Mesendoderm (in vitro differentiated cells): ENCODE measurements at regions not wholly inside any gene's neighbourhood (a gene's known extent, or its start where the extent isn't known, plus 50 kb on each side); places are given as distances from the start of the nearest gene placed in this dataset.
A peak's percentile ranks its signal among the peaks of the same experiment; 100 is the strongest.
"Not testable (repeated sequence)": the region's sequence is repeated elsewhere in the genome, so short reads cannot be mapped to it uniquely, and the experiment has no call there.

ENCODE experiments used
- DNase-seq: peaks from one replicate; pipeline ENCODE4 v3.0.0; 2013
- H2AK5ac ChIP-seq: 2 replicates; pipeline ENCODE4 v1.6.1; 2013; ENCODE audit warnings: low read length, inconsistent platforms
- H2BK120ac ChIP-seq: 2 replicates; pipeline ENCODE4 v1.6.1; 2013; ENCODE audit warnings: low read depth, mild to moderate bottlenecking, low read length, moderate library complexity, mixed read lengths
- H2BK15ac ChIP-seq: replicated peaks from 2 replicates; pipeline ENCODE4 v1.6.1; 2013; ENCODE audit warnings: low read depth, mild to moderate bottlenecking, moderate library complexity
- H2BK5ac ChIP-seq: 2 replicates; pipeline ENCODE4 v1.6.1; 2013; ENCODE audit warnings: low read length, inconsistent platforms
- H3K18ac ChIP-seq: 2 replicates; pipeline ENCODE4 v1.6.1; 2013; ENCODE audit warnings: mild to moderate bottlenecking, low read length, mixed read lengths
- H3K23ac ChIP-seq: one replicate; pipeline ENCODE4 v1.6.1; 2013; ENCODE audit warnings: low read length
- H3K27ac ChIP-seq: 2 replicates; pipeline ENCODE4 v1.5.1; 2013; ENCODE audit warnings: low read depth, mild to moderate bottlenecking, inconsistent platforms, low read length, moderate library complexity
- H3K27me3 ChIP-seq: 2 replicates; pipeline ENCODE4 v1.6.1; 2013; ENCODE audit warnings: low read length, control low read depth, mild to moderate bottlenecking, inconsistent platforms; ENCODE audit not compliant: insufficient read depth, poor library complexity
- H3K36me3 ChIP-seq: 2 replicates; pipeline ENCODE4 v1.6.1; 2013; ENCODE audit warnings: low read length, inconsistent platforms; ENCODE audit not compliant: control insufficient read depth, insufficient read depth
- H3K4ac ChIP-seq: one replicate; pipeline ENCODE4 v1.6.1; 2013; ENCODE audit warnings: low read depth, mild to moderate bottlenecking, low read length, moderate library complexity
- H3K4me1 ChIP-seq: 2 replicates; pipeline ENCODE4 v1.6.1; 2013; ENCODE audit warnings: low read depth, low read length, inconsistent platforms; ENCODE audit not compliant: control insufficient read depth
- H3K4me2 ChIP-seq: 2 replicates; pipeline ENCODE4 v1.6.1; 2013; ENCODE audit warnings: low read length
- H3K4me3 ChIP-seq: 2 replicates; pipeline ENCODE4 v1.5.1; 2013; ENCODE audit warnings: mild to moderate bottlenecking, low read length
- H3K56ac ChIP-seq: one replicate; pipeline ENCODE4 v1.6.1; 2013; ENCODE audit warnings: low read length
- H3K79me1 ChIP-seq: 2 replicates; pipeline ENCODE4 v1.6.1; 2013; ENCODE audit warnings: low read length, inconsistent platforms
- H3K79me2 ChIP-seq: 2 replicates; pipeline ENCODE4 v1.6.1; 2013; ENCODE audit warnings: mild to moderate bottlenecking, low read length; ENCODE audit not compliant: control insufficient read depth, insufficient read depth
- H3K9ac ChIP-seq: 2 replicates; pipeline ENCODE4 v1.6.1; 2013; ENCODE audit warnings: low read length, inconsistent platforms
- H4K5ac ChIP-seq: one replicate; pipeline ENCODE4 v1.6.1; 2013; ENCODE audit warnings: low read length
- H4K8ac ChIP-seq: one replicate; pipeline ENCODE4 v1.6.1; 2013; ENCODE audit warnings: low read depth, mild to moderate bottlenecking, control low read depth, low read length, moderate library complexity
- WGBS: extraction: QIAGEN DNeasy Blood & Tissue Kit; methylation state at CpG from one replicate; pipeline ENCODE4 v1.1.7; 2013; ENCODE audit warnings: low lambda C conversion rate, missing lambda C conversion rate; ENCODE audit not compliant: insufficient coverage; ENCODE audit errors: extremely low coverage; 5-methylcytosine and 5-hydroxymethylcytosine counted together

- H3K27ac ChIP-seq = no peak overlapping the region
- no peak overlapping the region for H2BK5ac ChIP-seq
- H3K23ac ChIP-seq = no peak overlapping the region
- no peak overlapping the region for H3K4me3 ChIP-seq
- no peak overlapping the region for H2BK120ac ChIP-seq
- no peak for DNase-seq
- H3K9ac ChIP-seq = no peak overlapping the region
- H3K27me3 ChIP-seq = no peaks in the 10 kb centered on the region
- no peaks in the 10 kb centered on the region for H3K79me1 ChIP-seq
- no peak overlapping the region for H3K4me2 ChIP-seq
- H3K56ac ChIP-seq = no peak overlapping the region
- no peak overlapping the region for H4K5ac ChIP-seq
- WGBS = no CpG with 5 or more reads among the region's 7 CpGs
- no peaks in the 10 kb centered on the region for H3K36me3 ChIP-seq
- H2AK5ac ChIP-seq = no peak overlapping the region
- no peaks in the 10 kb centered on the region for H3K79me2 ChIP-seq
- no peak overlapping the region for H4K8ac ChIP-seq
- H3K4me1 ChIP-seq = no peaks in the 10 kb centered on the region
- H3K4ac ChIP-seq = no peak overlapping the region
- no peak overlapping the region for H3K18ac ChIP-seq
- H2BK15ac ChIP-seq = no peak overlapping the region
These were observed 202.1 kb upstream of the MYL2 start for GRCh38 chr12:111122458-111122878.

GRCh38 chr12:111121840-111122239 is 201.5 kb upstream of the MYL2 start:
- H4K5ac ChIP-seq = no peak overlapping the region
- no peak overlapping the region for H3K9ac ChIP-seq
- no peak overlapping the region for H3K4me3 ChIP-seq
- no peak overlapping the region for H3K4ac ChIP-seq
- H3K36me3 ChIP-seq = no peaks in the 10 kb centered on the region
- H2BK5ac ChIP-seq = no peak overlapping the region
- no peak overlapping the region for H3K18ac ChIP-seq
- H3K23ac ChIP-seq = no peak overlapping the region
- no peak overlapping the region for H2BK120ac ChIP-seq
- no peak overlapping the region for H2AK5ac ChIP-seq
- DNase-seq = peak; percentile 47
- no peaks in the 10 kb centered on the region for H3K79me2 ChIP-seq
- H3K27ac ChIP-seq = no peak overlapping the region
- WGBS = 100% methylated on average over 1 of the region's 6 CpGs
- H2BK15ac ChIP-seq = no peak overlapping the region
- H3K4me2 ChIP-seq = no peak overlapping the region
- no peak overlapping the region for H3K56ac ChIP-seq
- no peak overlapping the region for H4K8ac ChIP-seq
- H3K27me3 ChIP-seq = no peaks in the 10 kb centered on the region
- H3K79me1 ChIP-seq = no peaks in the 10 kb centered on the region
- no peaks in the 10 kb centered on the region for H3K4me1 ChIP-seq

GRCh38 chr12:111120578-111120977 is 200.2 kb upstream of the MYL2 start:
- no peak overlapping the region for H3K4ac ChIP-seq
- no peak overlapping the region for H2BK15ac ChIP-seq
- WGBS = no CpG with 5 or more reads among the region's 5 CpGs
- no peak for DNase-seq
- H3K4me1 ChIP-seq = no peaks in the 10 kb centered on the region
- no peak overlapping the region for H2AK5ac ChIP-seq
- H3K56ac ChIP-seq = no peak overlapping the region
- no peak overlapping the region for H3K27ac ChIP-seq
- no peak overlapping the region for H2BK120ac ChIP-seq
- H3K4me3 ChIP-seq = no peak overlapping the region
- H3K27me3 ChIP-seq = no peaks in the 10 kb centered on the region
- H3K4me2 ChIP-seq = no peak overlapping the region
- H3K79me2 ChIP-seq = no peaks in the 10 kb centered on the region
- no peak overlapping the region for H4K5ac ChIP-seq
- H3K9ac ChIP-seq = no peak overlapping the region
- no peak overlapping the region for H3K23ac ChIP-seq
- H3K36me3 ChIP-seq = no peaks in the 10 kb centered on the region
- no peak overlapping the region for H4K8ac ChIP-seq
- no peak overlapping the region for H2BK5ac ChIP-seq
- no peak overlapping the region for H3K18ac ChIP-seq
- no peaks in the 10 kb centered on the region for H3K79me1 ChIP-seq

- H2BK5ac ChIP-seq = no peak overlapping the region
- no peak for DNase-seq
- no peak overlapping the region for H3K23ac ChIP-seq
- H4K5ac ChIP-seq = no peak overlapping the region
- H3K36me3 ChIP-seq = no peaks in the 10 kb centered on the region
- no peak overlapping the region for H2BK15ac ChIP-seq
- H3K27ac ChIP-seq = no peak overlapping the region
- H3K56ac ChIP-seq = no peak overlapping the region
- H3K4me3 ChIP-seq = no peak overlapping the region
- H4K8ac ChIP-seq = no peak overlapping the region
- WGBS = no CpG with 5 or more reads among the region's 1 CpG
- no peaks in the 10 kb centered on the region for H3K79me2 ChIP-seq
- H3K4ac ChIP-seq = no peak overlapping the region
- no peak overlapping the region for H2AK5ac ChIP-seq
- no peaks in the 10 kb centered on the region for H3K27me3 ChIP-seq
- no peak overlapping the region for H3K9ac ChIP-seq
- no peaks in the 10 kb centered on the region for H3K79me1 ChIP-seq
- H3K18ac ChIP-seq = no peak overlapping the region
- no peaks in the 10 kb centered on the region for H3K4me1 ChIP-seq
- H2BK120ac ChIP-seq = no peak overlapping the region
- no peak overlapping the region for H3K4me2 ChIP-seq
These were observed 196.6 kb upstream of the MYL2 start for GRCh38 chr12:111117017-111117416.

GRCh38 chr12:111113313-111113712 is 192.9 kb upstream of the MYL2 start:
- not testable (repeated sequence) for H3K9ac ChIP-seq, H3K56ac ChIP-seq, H3K4me2 ChIP-seq, DNase-seq, H3K79me1 ChIP-seq, H3K23ac ChIP-seq, H2BK120ac ChIP-seq, H4K5ac ChIP-seq, H3K4ac ChIP-seq, H4K8ac ChIP-seq, H3K4me1 ChIP-seq, H2BK15ac ChIP-seq, H2BK5ac ChIP-seq, H3K4me3 ChIP-seq, H2AK5ac ChIP-seq, H3K36me3 ChIP-seq, H3K18ac ChIP-seq, H3K79me2 ChIP-seq, H3K27ac ChIP-seq, H3K27me3 ChIP-seq
- WGBS = no CpG with 5 or more reads among the region's 3 CpGs

GRCh38 chr12:111112311-111113098 is 192.1 kb upstream of the MYL2 start:
- no peak overlapping the region for H3K4ac ChIP-seq
- H3K4me1 ChIP-seq = no peaks in the 10 kb centered on the region
- no peak overlapping the region for H3K23ac ChIP-seq
- H4K8ac ChIP-seq = no peak overlapping the region
- no peak overlapping the region for H3K4me2 ChIP-seq
- H3K9ac ChIP-seq = no peak overlapping the region
- H2BK120ac ChIP-seq = no peak overlapping the region
- no peaks in the 10 kb centered on the region for H3K79me2 ChIP-seq
- WGBS = no CpG with 5 or more reads among the region's 14 CpGs
- H3K27ac ChIP-seq = no peak overlapping the region
- H2BK15ac ChIP-seq = no peak overlapping the region
- no peaks in the 10 kb centered on the region for H3K79me1 ChIP-seq
- no peak overlapping the region for H3K4me3 ChIP-seq
- no peaks in the 10 kb centered on the region for H3K36me3 ChIP-seq
- no peak overlapping the region for H3K56ac ChIP-seq
- no peak overlapping the region for H2AK5ac ChIP-seq
- no peak overlapping the region for H4K5ac ChIP-seq
- H2BK5ac ChIP-seq = no peak overlapping the region
- DNase-seq = no peak
- H3K27me3 ChIP-seq = no peaks in the 10 kb centered on the region
- no peak overlapping the region for H3K18ac ChIP-seq
